ENCODE measurements at regions not wholly inside any gene's neighbourhood (a gene's known extent, or its start where the extent isn't known, plus 50 kb on each side); places are given as distances from the start of the nearest gene placed in this dataset.

DNA sequence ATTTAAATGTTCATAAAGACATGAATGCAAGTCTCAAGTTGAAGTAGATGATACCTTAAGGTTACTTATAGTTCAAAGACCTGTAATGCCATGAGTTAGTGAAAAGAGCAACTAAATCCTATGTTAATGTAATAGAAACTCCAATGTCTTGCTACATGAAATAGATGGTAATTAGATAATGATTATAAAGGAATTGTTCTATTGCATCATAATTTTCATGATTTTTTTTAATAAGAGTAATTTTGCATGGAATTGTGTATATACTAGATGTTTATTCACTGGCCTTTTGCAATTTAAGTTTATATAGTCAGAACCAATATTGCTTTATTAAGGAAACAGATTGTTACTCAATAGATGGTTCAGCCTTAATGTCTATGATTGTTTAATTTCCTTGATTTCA is 115.5 kb upstream of the SYT10 start:
- no peak overlapping the region for H3K4me3 Mint-ChIP-seq
- H3K27me3 Mint-ChIP-seq (ENCODE audit: low read depth) = no peaks in the 10 kb centered on the region
- peaks cover 28% of the 10 kb centered on the region for H3K9me3 Mint-ChIP-seq
- peaks cover 12% of the 10 kb centered on the region for H3K36me3 Mint-ChIP-seq
- peaks cover 17% of the 10 kb centered on the region for H3K4me1 Mint-ChIP-seq
- TF ChIP-seq, protein P1, sequence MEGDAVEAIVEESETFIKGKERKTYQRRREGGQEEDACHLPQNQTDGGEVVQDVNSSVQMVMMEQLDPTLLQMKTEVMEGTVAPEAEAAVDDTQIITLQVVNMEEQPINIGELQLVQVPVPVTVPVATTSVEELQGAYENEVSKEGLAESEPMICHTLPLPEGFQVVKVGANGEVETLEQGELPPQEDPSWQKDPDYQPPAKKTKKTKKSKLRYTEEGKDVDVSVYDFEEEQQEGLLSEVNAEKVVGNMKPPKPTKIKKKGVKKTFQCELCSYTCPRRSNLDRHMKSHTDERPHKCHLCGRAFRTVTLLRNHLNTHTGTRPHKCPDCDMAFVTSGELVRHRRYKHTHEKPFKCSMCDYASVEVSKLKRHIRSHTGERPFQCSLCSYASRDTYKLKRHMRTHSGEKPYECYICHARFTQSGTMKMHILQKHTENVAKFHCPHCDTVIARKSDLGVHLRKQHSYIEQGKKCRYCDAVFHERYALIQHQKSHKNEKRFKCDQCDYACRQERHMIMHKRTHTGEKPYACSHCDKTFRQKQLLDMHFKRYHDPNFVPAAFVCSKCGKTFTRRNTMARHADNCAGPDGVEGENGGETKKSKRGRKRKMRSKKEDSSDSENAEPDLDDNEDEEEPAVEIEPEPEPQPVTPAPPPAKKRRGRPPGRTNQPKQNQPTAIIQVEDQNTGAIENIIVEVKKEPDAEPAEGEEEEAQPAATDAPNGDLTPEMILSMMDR (IDR thresholded peaks at IDR 0.05; ENCODE audit: unreplicated experiment) = no peak
- DNase-seq (ENCODE audit: low spot score in 2 of 2, unreplicated experiment in 2 of 2) = no peak
- no peak overlapping the region for H3K27ac Mint-ChIP-seq

GRCh38 chr12:33560653-33561208 is 121.1 kb upstream of the SYT10 start:
- no peaks in the 10 kb centered on the region for H3K27me3 Mint-ChIP-seq (ENCODE audit: low read depth)
- H3K27ac Mint-ChIP-seq = no peak overlapping the region
- H3K4me1 Mint-ChIP-seq = peaks cover 18% of the 10 kb centered on the region
- no peak for DNase-seq (ENCODE audit: low spot score in 2 of 2, unreplicated experiment in 2 of 2)
- H3K9me3 Mint-ChIP-seq = peaks cover 41% of the 10 kb centered on the region
- TF ChIP-seq, protein P1 (IDR thresholded peaks at IDR 0.05; ENCODE audit: unreplicated experiment) = no peak
- H3K4me3 Mint-ChIP-seq = no peak overlapping the region
- peaks cover 15% of the 10 kb centered on the region for H3K36me3 Mint-ChIP-seq

DNA sequence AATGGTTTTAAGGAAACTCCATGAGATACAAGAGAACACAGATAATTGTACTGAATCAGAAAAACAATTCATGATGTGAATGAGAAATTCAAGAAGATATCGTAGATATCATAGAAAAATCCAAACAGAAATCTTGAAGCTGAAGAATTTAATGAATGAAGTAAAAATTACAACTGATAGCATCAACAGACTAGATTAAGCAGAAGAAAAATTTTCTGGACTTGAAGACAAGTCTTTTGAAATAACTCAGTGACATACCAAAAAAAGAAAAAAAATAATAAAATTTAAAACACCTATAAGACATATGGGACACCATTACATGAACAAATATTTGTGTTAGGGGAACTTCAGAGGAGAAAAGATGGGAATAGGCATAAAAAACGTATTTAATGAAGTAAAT is 122.8 kb upstream of the SYT10 start:
- Mint-ChIP-seq H3K4me3 (no peak overlapping the region), H3K27me3 (ENCODE audit: low read depth) (no peaks in the 10 kb centered on the region), H3K4me1 (peaks cover 7% of the 10 kb centered on the region), H3K9me3 (peaks cover 36% of the 10 kb centered on the region), H3K36me3 (peaks cover 14% of the 10 kb centered on the region), H3K27ac (no peak overlapping the region)
- DNase-seq (ENCODE audit: low spot score in 2 of 2, unreplicated experiment in 2 of 2) = no peak
- TF ChIP-seq, protein P1 (IDR thresholded peaks at IDR 0.05; ENCODE audit: unreplicated experiment) = no peak

- DNase-seq (ENCODE audit: low spot score in 2 of 2, unreplicated experiment in 2 of 2) = no peak
- H3K4me1 Mint-ChIP-seq = no peaks in the 10 kb centered on the region
- no peak overlapping the region for H3K27ac Mint-ChIP-seq
- H3K4me3 Mint-ChIP-seq = no peak overlapping the region
- TF ChIP-seq, protein P1 (IDR thresholded peaks at IDR 0.05; ENCODE audit: unreplicated experiment) = no peak
- peaks cover 21% of the 10 kb centered on the region for H3K36me3 Mint-ChIP-seq
- peaks cover 57% of the 10 kb centered on the region for H3K9me3 Mint-ChIP-seq
- H3K27me3 Mint-ChIP-seq (ENCODE audit: low read depth) = no peaks in the 10 kb centered on the region
Observed at GRCh38 chr12:33566403-33566802, 126.8 kb upstream of the SYT10 start.

DNA sequence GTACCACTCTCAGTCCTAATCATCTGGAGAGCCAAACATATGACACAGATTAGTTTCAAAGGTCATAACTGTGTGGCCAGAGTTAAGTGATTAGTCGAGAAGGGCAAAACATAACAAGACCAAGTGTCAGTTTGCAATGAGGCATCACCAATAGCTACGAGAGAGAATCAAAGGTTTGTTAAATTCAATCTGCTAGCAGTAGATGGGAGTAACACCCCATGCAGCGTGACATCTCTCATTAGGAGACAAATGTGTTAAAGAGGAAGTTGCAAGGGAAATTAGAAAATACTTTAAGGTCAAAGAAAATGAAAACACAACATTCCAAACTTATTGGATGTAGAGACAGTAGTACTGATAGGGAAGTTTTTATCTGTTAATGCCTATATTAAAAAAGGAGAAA is 135.7 kb upstream of the SYT10 start:
- no peaks in the 10 kb centered on the region for H3K27me3 Mint-ChIP-seq (ENCODE audit: low read depth)
- TF ChIP-seq, protein P1 (IDR thresholded peaks at IDR 0.05; ENCODE audit: unreplicated experiment) = no peak
- peaks cover 8% of the 10 kb centered on the region for H3K36me3 Mint-ChIP-seq
- H3K4me1 Mint-ChIP-seq = no peaks in the 10 kb centered on the region
- H3K4me3 Mint-ChIP-seq = no peak overlapping the region
- H3K27ac Mint-ChIP-seq = no peak overlapping the region
- H3K9me3 Mint-ChIP-seq = peaks cover 56% of the 10 kb centered on the region
- no peak for DNase-seq (ENCODE audit: low spot score in 2 of 2, unreplicated experiment in 2 of 2)
